Right atrium auricular region (tissue), 2 donors: ENCODE measurements at regions not wholly inside any gene's neighbourhood (a gene's known extent, or its start where the extent isn't known, plus 50 kb on each side); places are given as distances from the start of the nearest gene placed in this dataset.

ENCODE experiments used
- DNase-seq: peaks from one replicate; pipeline ENCODE4 v3.0.0-alpha.2; 2019; ENCODE audit warnings: low spot score
- H3K27ac ChIP-seq, 2 donors: fragments of 200-600 bp; sonication (generic); 1 replicate in 1 of 2; 2 replicates in 1 of 2; pipeline ENCODE4 v1.5.1; 2016 to 2019
- H3K27me3 ChIP-seq, 2 donors: fragments of 200-600 bp; sonication (generic); one replicate each; pipeline versions ENCODE4 v1.5.1 to v1.6.0; 2017 to 2019
- H3K36me3 ChIP-seq: fragments of 200-600 bp; sonication (generic); one replicate; pipeline ENCODE4 v1.5.1; 2016
- H3K4me1 ChIP-seq, 2 donors: fragments of 200-600 bp; sonication (generic); one replicate each; pipeline versions ENCODE4 v1.5.1 to v1.6.0; 2017 to 2019
- H3K4me3 ChIP-seq, 2 donors: fragments of 200-600 bp; sonication (generic); 1 replicate in 1 of 2; 2 replicates in 1 of 2; pipeline ENCODE4 v1.5.1; 2017 to 2019; ENCODE audit warnings: mild to moderate bottlenecking in 1 of 2, moderate library complexity in 1 of 2
- H3K9me3 ChIP-seq, 2 donors: fragments of 200-600 bp; sonication (generic); one replicate each; pipeline ENCODE4 v1.5.1; 2019
- CTCF ChIP-seq, 2 donors: fragments of 200-600 bp; sonication (generic); IDR thresholded peaks; one replicate each; pipeline ENCODE4 v1.5.1; 2019; ENCODE audit warnings: antibody characterized with exemption in 2 of 2

- H3K27ac ChIP-seq, result no peak overlapping the region
- no peaks in the 10 kb centered on the region for H3K36me3 ChIP-seq
- no peak for DNase-seq
- TF ChIP-seq CTCF (IDR thresholded peaks at IDR 0.05), result no peak
- no peaks in the 10 kb centered on the region for H3K4me1 ChIP-seq
- H3K4me3 ChIP-seq, result no peak overlapping the region
- H3K27me3 ChIP-seq, result no peaks in the 10 kb centered on the region
- H3K9me3 ChIP-seq, result no peaks in the 10 kb centered on the region
Measured at GRCh38 chr13:97534540-97534939, 100.6 kb downstream of the RAP2A start.

GRCh38 chr13:97535614-97536013, 101.6 kb downstream of the RAP2A start:
- no peak for TF ChIP-seq CTCF (IDR thresholded peaks at IDR 0.05)

GRCh38 chr13:97537110-97537509, 103.1 kb downstream of the RAP2A start:
- TF ChIP-seq CTCF (IDR thresholded peaks at IDR 0.05), result no peak

More at GRCh38 chr13:97535614-97536013, 101.6 kb downstream of the RAP2A start:
- no peak for DNase-seq
- H3K4me1 ChIP-seq, result no peaks in the 10 kb centered on the region
- H3K9me3 ChIP-seq, result no peaks in the 10 kb centered on the region
- H3K27ac ChIP-seq, result no peak overlapping the region
- H3K27me3 ChIP-seq, result no peaks in the 10 kb centered on the region
- H3K36me3 ChIP-seq, result no peaks in the 10 kb centered on the region
- H3K4me3 ChIP-seq, result no peak overlapping the region

GRCh38 chr13:97538203-97538602, 104.2 kb downstream of the RAP2A start:
- H3K27me3 ChIP-seq, result no peaks in the 10 kb centered on the region
- DNase-seq, result no peak
- no peak overlapping the region for H3K27ac ChIP-seq
- TF ChIP-seq CTCF (IDR thresholded peaks at IDR 0.05), result no peak
- H3K9me3 ChIP-seq, result no peaks in the 10 kb centered on the region
- no peaks in the 10 kb centered on the region for H3K36me3 ChIP-seq
- H3K4me1 ChIP-seq, result no peaks in the 10 kb centered on the region
- no peak overlapping the region for H3K4me3 ChIP-seq

More at GRCh38 chr13:97537110-97537509, 103.1 kb downstream of the RAP2A start:
- Histone ChIP-seq H3K27me3 (no peaks in the 10 kb centered on the region), H3K9me3 (no peaks in the 10 kb centered on the region), H3K36me3 (no peaks in the 10 kb centered on the region), H3K4me1 (no peaks in the 10 kb centered on the region), H3K27ac (no peak overlapping the region), H3K4me3 (no peak overlapping the region)
- no peak for DNase-seq

- TF ChIP-seq CTCF (IDR thresholded peaks at IDR 0.05), result no peak
- Histone ChIP-seq H3K27ac (no peak overlapping the region), H3K9me3 (no peaks in the 10 kb centered on the region), H3K4me1 (no peaks in the 10 kb centered on the region), H3K4me3 (no peak overlapping the region), H3K36me3 (no peaks in the 10 kb centered on the region), H3K27me3 (no peaks in the 10 kb centered on the region)
- no peak for DNase-seq
Measured at GRCh38 chr13:97539651-97540610, 106.0 kb downstream of the RAP2A start.
